Gastroesophageal sphincter (tissue), 3 donors: ENCODE measurements at regions not wholly inside any gene's neighbourhood (a gene's known extent, or its start where the extent isn't known, plus 50 kb on each side); places are given as distances from the start of the nearest gene placed in this dataset.

Experiments used
- CTCF ChIP-seq, 4 experiments: fragments of 200-600 bp in 2 of 4; fragments of 450-650 bp in 2 of 4; sonication (generic) in 1 of 4; IDR thresholded peaks; one replicate each; pipeline ENCODE4 v1.5.1; 2017 to 2019; ENCODE audit warnings: antibody characterized with exemption in 4 of 4, mild to moderate bottlenecking in 2 of 4, moderate library complexity in 2 of 4
- EP300 ChIP-seq: sonication (generic); formaldehyde crosslinking; IDR thresholded peaks from one replicate; pipeline ENCODE4 v1.6.1; 2017; ENCODE audit warnings: antibody characterized with exemption, mild to moderate bottlenecking
- POLR2AphosphoS5 ChIP-seq: sonication (generic); formaldehyde crosslinking; IDR thresholded peaks from one replicate; pipeline ENCODE4 v1.6.1; 2017; ENCODE audit warnings: antibody characterized with exemption

DNA sequence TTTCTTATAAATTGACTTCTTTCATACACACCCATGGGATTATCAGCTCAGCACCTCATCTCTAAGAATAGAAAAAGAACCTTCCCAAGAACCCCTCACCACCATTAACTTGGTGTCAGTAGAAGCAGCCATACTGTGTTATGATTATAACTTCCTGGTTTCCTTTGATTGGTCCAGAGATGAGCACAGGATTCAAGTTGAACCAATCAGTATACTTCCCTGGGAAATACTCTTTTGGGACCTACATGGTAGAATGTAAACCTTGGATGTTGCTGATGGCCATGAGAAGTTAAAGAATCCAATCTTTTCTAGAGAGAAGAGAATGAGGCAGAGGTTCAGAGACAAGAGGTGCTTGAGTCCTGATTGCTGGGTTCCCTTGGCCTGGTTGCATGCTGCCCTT is 190.8 kb downstream of the BMP7 start:
- no peak for TF ChIP-seq CTCF (IDR thresholded peaks at IDR 0.05)
- no peak for TF ChIP-seq EP300
- TF ChIP-seq POLR2AphosphoS5: no peak
